ENCODE measurements at regions not wholly inside any gene's neighbourhood (a gene's known extent, or its start where the extent isn't known, plus 50 kb on each side); places are given as distances from the start of the nearest gene placed in this dataset.

DNA sequence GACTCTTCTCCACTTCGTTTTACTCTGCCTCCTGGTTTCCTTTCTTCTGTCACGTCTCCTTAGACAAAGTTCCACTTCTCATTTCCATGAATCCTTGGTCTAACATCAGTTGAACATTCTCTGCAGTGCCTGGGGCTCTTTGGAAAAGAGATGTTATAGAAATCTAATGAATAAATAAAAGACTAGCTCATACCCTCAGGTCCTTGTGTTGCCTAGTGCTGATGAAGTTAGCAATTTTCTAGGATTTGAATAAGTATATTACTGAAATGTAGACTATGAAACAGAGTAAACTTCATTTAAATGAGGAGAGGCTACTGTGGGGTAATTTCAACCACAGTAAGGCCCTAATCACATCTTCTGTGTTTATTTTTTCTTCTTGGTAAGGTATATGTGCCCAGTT is 146.9 kb upstream of the CADPS start:
- TF ChIP-seq POLR2A (IDR thresholded peaks at IDR 0.05; ENCODE audit: low read length) (no peak), GATA1 (IDR thresholded peaks at IDR 0.05; ENCODE audit: low read depth, low read length) (no peak)

Measured in erythroblast (primary cell).